ENCODE measurements at regions not wholly inside any gene's neighbourhood (a gene's known extent, or its start where the extent isn't known, plus 50 kb on each side); places are given as distances from the start of the nearest gene placed in this dataset.

DNA sequence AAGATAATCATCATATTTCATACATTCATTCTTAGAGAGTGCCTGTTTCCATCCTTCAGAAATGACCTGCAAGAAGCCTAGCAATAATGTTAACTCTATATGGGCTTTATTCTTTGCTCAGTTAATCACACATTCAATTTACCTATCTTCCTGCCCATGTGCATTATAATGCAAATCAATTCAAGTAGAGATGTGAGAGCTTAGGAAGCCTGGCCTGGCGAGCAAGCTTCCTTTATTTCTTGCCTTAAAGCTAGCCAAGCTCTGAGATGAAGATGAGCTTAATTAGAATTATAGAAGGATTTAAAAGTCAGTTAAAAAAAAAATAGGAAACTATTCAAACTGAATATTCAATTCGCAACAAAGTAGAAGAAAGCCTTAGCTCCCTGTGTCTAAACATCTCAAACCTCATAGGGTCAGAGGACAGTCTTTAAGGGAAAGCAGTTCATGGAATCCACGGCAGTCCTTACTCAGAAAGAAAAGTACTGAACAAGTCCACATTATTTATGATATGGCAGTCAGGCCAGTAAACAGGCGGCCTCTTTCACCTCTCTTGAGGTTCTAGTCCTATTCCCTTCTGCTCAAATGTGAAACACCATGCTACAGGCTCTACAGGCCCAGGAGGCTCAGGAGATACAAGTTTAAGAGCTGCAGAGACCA lies 214.1 kb downstream of the TFEC start:
- H3K9ac ChIP-seq (ENCODE audit: low read length) = no peak overlapping the region
- H3K36me3 ChIP-seq (replicated peaks; ENCODE audit: insufficient read depth, low read length) = no peaks in the 10 kb centered on the region
- no peaks in the 10 kb centered on the region for H3K9me2 ChIP-seq (replicated peaks; ENCODE audit: insufficient read depth, low read length)
- H3K4me3 ChIP-seq (ENCODE audit: low read length) = no peak overlapping the region
- no peaks in the 10 kb centered on the region for H3K79me2 ChIP-seq (ENCODE audit: low read length)
- no peaks in the 10 kb centered on the region for H3F3A ChIP-seq (ENCODE audit: insufficient read depth, low read length)
- no peaks in the 10 kb centered on the region for H4K20me1 ChIP-seq (ENCODE audit: insufficient read depth, low read length)
- TF ChIP-seq EZH2 (optimal IDR thresholded peaks at IDR 0.05; ENCODE audit: low read depth, low read length) (no peak), EZH2phosphoT487 (IDR thresholded peaks at IDR 0.05; ENCODE audit: low read length) (no peak)
- TF ChIP-seq, protein P1, sequence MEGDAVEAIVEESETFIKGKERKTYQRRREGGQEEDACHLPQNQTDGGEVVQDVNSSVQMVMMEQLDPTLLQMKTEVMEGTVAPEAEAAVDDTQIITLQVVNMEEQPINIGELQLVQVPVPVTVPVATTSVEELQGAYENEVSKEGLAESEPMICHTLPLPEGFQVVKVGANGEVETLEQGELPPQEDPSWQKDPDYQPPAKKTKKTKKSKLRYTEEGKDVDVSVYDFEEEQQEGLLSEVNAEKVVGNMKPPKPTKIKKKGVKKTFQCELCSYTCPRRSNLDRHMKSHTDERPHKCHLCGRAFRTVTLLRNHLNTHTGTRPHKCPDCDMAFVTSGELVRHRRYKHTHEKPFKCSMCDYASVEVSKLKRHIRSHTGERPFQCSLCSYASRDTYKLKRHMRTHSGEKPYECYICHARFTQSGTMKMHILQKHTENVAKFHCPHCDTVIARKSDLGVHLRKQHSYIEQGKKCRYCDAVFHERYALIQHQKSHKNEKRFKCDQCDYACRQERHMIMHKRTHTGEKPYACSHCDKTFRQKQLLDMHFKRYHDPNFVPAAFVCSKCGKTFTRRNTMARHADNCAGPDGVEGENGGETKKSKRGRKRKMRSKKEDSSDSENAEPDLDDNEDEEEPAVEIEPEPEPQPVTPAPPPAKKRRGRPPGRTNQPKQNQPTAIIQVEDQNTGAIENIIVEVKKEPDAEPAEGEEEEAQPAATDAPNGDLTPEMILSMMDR (IDR thresholded peaks at IDR 0.05; ENCODE audit: low read length) = no peak
- H3K4me1 ChIP-seq (ENCODE audit: low read length) = no peaks in the 10 kb centered on the region
- H3K9me3 ChIP-seq (replicated peaks; ENCODE audit: insufficient read depth, low read length) = no peaks in the 10 kb centered on the region
- DNase-seq = no peak
- H3K27ac ChIP-seq (ENCODE audit: low read length) = no peak overlapping the region
- no peak overlapping the region for H3K4me2 ChIP-seq (ENCODE audit: low read depth, low read length)
- H3K27me3 ChIP-seq (replicated peaks; ENCODE audit: insufficient read depth, low read length) = no peaks in the 10 kb centered on the region
- H2AFZ ChIP-seq (ENCODE audit: low read length) = no peak overlapping the region

GRCh38 chr7:115812794-115813193 lies 217.8 kb downstream of the TFEC start:
- H3K27me3 ChIP-seq (replicated peaks; ENCODE audit: insufficient read depth, low read length) = no peaks in the 10 kb centered on the region
- no peak overlapping the region for H3K4me3 ChIP-seq (ENCODE audit: low read length)

DNA sequence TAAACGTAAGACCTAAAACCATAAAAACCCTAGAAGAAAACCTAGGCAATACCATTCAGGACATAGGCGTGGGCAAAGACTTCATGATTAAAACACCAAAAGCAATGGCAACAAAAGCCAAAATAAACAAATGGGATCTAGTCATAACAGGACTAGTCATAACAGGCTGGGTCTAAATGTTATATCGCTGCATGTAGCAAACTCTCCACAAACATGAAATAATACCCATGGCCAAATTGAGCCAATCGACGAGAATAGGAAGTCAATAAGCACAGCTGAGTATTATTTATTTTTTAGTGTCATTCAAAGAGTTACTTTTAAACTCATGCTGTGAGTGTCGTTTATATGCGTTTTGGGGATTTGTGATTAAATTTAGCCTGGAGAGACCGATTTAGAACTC lies 225.1 kb downstream of the TFEC start:
- no peaks in the 10 kb centered on the region for H3K27me3 ChIP-seq (replicated peaks; ENCODE audit: insufficient read depth, low read length)
- no peaks in the 10 kb centered on the region for H3K4me1 ChIP-seq (ENCODE audit: low read length)
- no peak overlapping the region for H3K4me3 ChIP-seq (ENCODE audit: low read length)
- no peaks in the 10 kb centered on the region for H3K9me3 ChIP-seq (replicated peaks; ENCODE audit: insufficient read depth, low read length)
- H3F3A ChIP-seq (ENCODE audit: insufficient read depth, low read length) = no peaks in the 10 kb centered on the region
- DNase-seq = no peak
- no peaks in the 10 kb centered on the region for H3K9me2 ChIP-seq (replicated peaks; ENCODE audit: insufficient read depth, low read length)
- TF ChIP-seq EZH2 (optimal IDR thresholded peaks at IDR 0.05; ENCODE audit: low read depth, low read length) = no peak
- TF ChIP-seq, protein P1 (IDR thresholded peaks at IDR 0.05; ENCODE audit: low read length) = no peak
- TF ChIP-seq EZH2phosphoT487 (IDR thresholded peaks at IDR 0.05; ENCODE audit: low read length) = no peak
- H3K79me2 ChIP-seq (ENCODE audit: low read length) = no peaks in the 10 kb centered on the region
- H3K36me3 ChIP-seq (replicated peaks; ENCODE audit: insufficient read depth, low read length) = no peaks in the 10 kb centered on the region
- H3K9ac ChIP-seq (ENCODE audit: low read length) = no peak overlapping the region
- H3K4me2 ChIP-seq (ENCODE audit: low read depth, low read length) = no peak overlapping the region
- no peaks in the 10 kb centered on the region for H4K20me1 ChIP-seq (ENCODE audit: insufficient read depth, low read length)
- H2AFZ ChIP-seq (ENCODE audit: low read length) = no peak overlapping the region
- no peak overlapping the region for H3K27ac ChIP-seq (ENCODE audit: low read length)

More at GRCh38 chr7:115812794-115813193, 217.8 kb downstream of the TFEC start:
- no peaks in the 10 kb centered on the region for H4K20me1 ChIP-seq (ENCODE audit: insufficient read depth, low read length)
- no peaks in the 10 kb centered on the region for H3F3A ChIP-seq (ENCODE audit: insufficient read depth, low read length)
- H3K4me2 ChIP-seq (ENCODE audit: low read depth, low read length) = no peak overlapping the region
- H3K9me3 ChIP-seq (replicated peaks; ENCODE audit: insufficient read depth, low read length) = no peaks in the 10 kb centered on the region
- H3K4me1 ChIP-seq (ENCODE audit: low read length) = no peaks in the 10 kb centered on the region
- H3K9me2 ChIP-seq (replicated peaks; ENCODE audit: insufficient read depth, low read length) = no peaks in the 10 kb centered on the region
- H3K27ac ChIP-seq (ENCODE audit: low read length) = no peak overlapping the region
- no peaks in the 10 kb centered on the region for H3K79me2 ChIP-seq (ENCODE audit: low read length)
- no peak overlapping the region for H2AFZ ChIP-seq (ENCODE audit: low read length)
- no peak for DNase-seq
- H3K9ac ChIP-seq (ENCODE audit: low read length) = no peak overlapping the region
- TF ChIP-seq EZH2 (optimal IDR thresholded peaks at IDR 0.05; ENCODE audit: low read depth, low read length) (no peak), EZH2phosphoT487 (IDR thresholded peaks at IDR 0.05; ENCODE audit: low read length) (no peak)
- TF ChIP-seq, protein P1 (IDR thresholded peaks at IDR 0.05; ENCODE audit: low read length) = no peak
- no peaks in the 10 kb centered on the region for H3K36me3 ChIP-seq (replicated peaks; ENCODE audit: insufficient read depth, low read length)
